ENCODE measurements at regions not wholly inside any gene's neighbourhood (a gene's known extent, or its start where the extent isn't known, plus 50 kb on each side); places are given as distances from the start of the nearest gene placed in this dataset.

GRCh38 chr1:25120281-25120680, 112.0 kb downstream of the SYF2 start:
- no peak for TF ChIP-seq EZH2 (IDR thresholded peaks at IDR 0.05; ENCODE audit: borderline replicate concordance, insufficient read depth, low read depth, low read length, poor library complexity, severe bottlenecking)
- TF ChIP-seq, protein P1, sequence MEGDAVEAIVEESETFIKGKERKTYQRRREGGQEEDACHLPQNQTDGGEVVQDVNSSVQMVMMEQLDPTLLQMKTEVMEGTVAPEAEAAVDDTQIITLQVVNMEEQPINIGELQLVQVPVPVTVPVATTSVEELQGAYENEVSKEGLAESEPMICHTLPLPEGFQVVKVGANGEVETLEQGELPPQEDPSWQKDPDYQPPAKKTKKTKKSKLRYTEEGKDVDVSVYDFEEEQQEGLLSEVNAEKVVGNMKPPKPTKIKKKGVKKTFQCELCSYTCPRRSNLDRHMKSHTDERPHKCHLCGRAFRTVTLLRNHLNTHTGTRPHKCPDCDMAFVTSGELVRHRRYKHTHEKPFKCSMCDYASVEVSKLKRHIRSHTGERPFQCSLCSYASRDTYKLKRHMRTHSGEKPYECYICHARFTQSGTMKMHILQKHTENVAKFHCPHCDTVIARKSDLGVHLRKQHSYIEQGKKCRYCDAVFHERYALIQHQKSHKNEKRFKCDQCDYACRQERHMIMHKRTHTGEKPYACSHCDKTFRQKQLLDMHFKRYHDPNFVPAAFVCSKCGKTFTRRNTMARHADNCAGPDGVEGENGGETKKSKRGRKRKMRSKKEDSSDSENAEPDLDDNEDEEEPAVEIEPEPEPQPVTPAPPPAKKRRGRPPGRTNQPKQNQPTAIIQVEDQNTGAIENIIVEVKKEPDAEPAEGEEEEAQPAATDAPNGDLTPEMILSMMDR (IDR thresholded peaks at IDR 0.05): no peak
